T-cell (primary cell): ENCODE measurements at regions not wholly inside any gene's neighbourhood (a gene's known extent, or its start where the extent isn't known, plus 50 kb on each side); places are given as distances from the start of the nearest gene placed in this dataset.

Experiments
- ATAC-seq, 4 experiments: fragments of 200-7000 bp in 3 of 4; fragments of 150-1000 bp in 1 of 4; cut with Tn5 transposase; replicated peaks in 1 of 4; 1 replicate in 3 of 4; 2 replicates in 1 of 4; pipeline ENCODE4 v1.10.0; 2021; ENCODE audit warnings: moderate library complexity in 3 of 4, mild to moderate bottlenecking in 2 of 4, moderate number of reproducible peaks in 1 of 4
- CTCF ChIA-PET, 2 donors: fragments of 300-600 bp; sonication (Branson Sonifier 250); formaldehyde crosslinking; loops; one replicate each; lab custom pipeline; 2022; ENCODE audit warnings: antibody characterized with exemption in 2 of 2; lab: Charles Lee
- POLR2A ChIA-PET, 2 donors: fragments of 300-600 bp; sonication (Branson Sonifier 250); formaldehyde crosslinking; loops; one replicate each; lab custom pipeline; 2022; ENCODE audit warnings: antibody characterized with exemption in 2 of 2; lab: Charles Lee
- DNase-seq, 35 experiments: peaks; one replicate each; pipeline versions ENCODE4 v3.0.0 to v3.0.0-alpha.2; 2013 to 2023
- H3K27ac ChIP-seq: one replicate; pipeline ENCODE4 v1.5.1; 2013; ENCODE audit warnings: low read length
- H3K27me3 ChIP-seq, 2 experiments: replicated peaks in 1 of 2; 1 replicate in 1 of 2; 2 replicates in 1 of 2; pipeline versions ENCODE4 v1.6.1 to v1.7.0; 2013; ENCODE audit warnings: low read length in 1 of 2, mixed read lengths in 1 of 2; ENCODE audit not compliant: control insufficient read depth in 2 of 2, insufficient read depth in 2 of 2; ENCODE audit errors: extremely low read depth in 1 of 2
- H3K36me3 ChIP-seq, 2 donors: 1 replicate in 1 of 2; 2 replicates in 1 of 2; pipeline versions ENCODE4 v1.6.1 to v1.7.0; 2013; ENCODE audit warnings: low read length in 1 of 2; ENCODE audit not compliant: control insufficient read depth in 2 of 2, insufficient read depth in 1 of 2; ENCODE audit errors: extremely low read depth in 1 of 2
- H3K4me1 ChIP-seq, 2 experiments: 1 replicate in 1 of 2; 2 replicates in 1 of 2; pipeline versions ENCODE4 v1.6.1 to v1.7.0; 2013; ENCODE audit warnings: low read length in 2 of 2, mixed read lengths in 1 of 2; ENCODE audit not compliant: insufficient read depth in 2 of 2, control insufficient read depth in 1 of 2; ENCODE audit errors: extremely low read depth in 1 of 2
- H3K4me3 ChIP-seq, 2 donors: 1 replicate in 1 of 2; 2 replicates in 1 of 2; pipeline versions ENCODE4 v1.5.1 to v1.7.0; 2013; ENCODE audit warnings: mild to moderate bottlenecking in 2 of 2, low read length in 1 of 2, moderate library complexity in 1 of 2; ENCODE audit not compliant: control insufficient read depth in 1 of 2; ENCODE audit errors: extremely low read depth in 1 of 2
- H3K9me3 ChIP-seq: 2 replicates; pipeline ENCODE4 v1.7.0; 2013
- H3K27ac Mint-ChIP-seq, 2 donors: one replicate each; pipeline ENCODE4 v1.8.0; 2020 to 2021; ENCODE audit warnings: mild to moderate bottlenecking in 2 of 2, mixed read lengths in 2 of 2
- H3K27me3 Mint-ChIP-seq, 2 donors: one replicate each; pipeline ENCODE4 v1.8.0; 2021 to 2022; ENCODE audit warnings: mixed read lengths in 2 of 2
- H3K36me3 Mint-ChIP-seq: one replicate; pipeline ENCODE4 v1.8.0; 2021; ENCODE audit warnings: mixed read lengths
- H3K4me1 Mint-ChIP-seq, 3 donors: one replicate each; pipeline ENCODE4 v1.8.0; 2020 to 2022; ENCODE audit warnings: mixed read lengths in 3 of 3, mild to moderate bottlenecking in 1 of 3
- H3K4me3 Mint-ChIP-seq, 3 donors: one replicate each; pipeline ENCODE4 v1.8.0; 2020 to 2022; ENCODE audit warnings: mild to moderate bottlenecking in 3 of 3, mixed read lengths in 3 of 3, moderate library complexity in 3 of 3
- H3K9me3 Mint-ChIP-seq, 3 donors: one replicate each; pipeline ENCODE4 v1.8.0; 2020 to 2022; ENCODE audit warnings: mixed read lengths in 3 of 3
- WGBS: methylation state at CpG from one replicate; pipeline ENCODE4 v1.1.5; 2013; ENCODE audit warnings: missing lambda C conversion rate; ENCODE audit not compliant: insufficient coverage; 5-methylcytosine and 5-hydroxymethylcytosine counted together

DNA sequence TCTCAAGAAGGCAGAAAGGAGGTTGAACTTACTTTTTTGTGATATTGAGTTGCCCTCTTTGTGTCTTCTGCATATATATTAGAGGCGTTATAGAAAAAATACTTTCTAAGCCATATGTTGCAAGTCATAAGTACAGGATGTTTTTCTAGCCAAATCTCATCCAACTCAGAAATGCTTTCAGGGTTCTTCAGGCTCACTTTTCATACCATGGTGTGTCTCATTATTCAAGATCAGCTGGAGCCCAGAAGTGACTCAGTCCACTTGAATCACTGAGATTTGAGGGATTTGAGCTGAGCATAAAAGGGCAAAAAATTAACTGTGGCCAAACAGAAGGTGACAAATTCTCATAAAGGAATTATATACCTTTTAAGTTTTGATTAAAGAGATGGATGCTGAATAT, 157.3 kb downstream of the WNT5A start:
- ChIA-PET POLR2A (no interaction called here), CTCF (no interaction called here)
- Mint-ChIP-seq H3K4me1 (no peaks in the 10 kb centered on the region), H3K4me3 (no peak overlapping the region), H3K9me3 (peaks cover 0 to 15% (median 9%) of the 10 kb centered on the region in 3 donors), H3K36me3 (no peaks in the 10 kb centered on the region), H3K27me3 (no peaks in the 10 kb centered on the region), H3K27ac (no peak overlapping the region)
- WGBS = no CpG with 5 or more reads among the region's 1 CpG
- ATAC-seq (no peak), DNase-seq (no peak)
- Histone ChIP-seq H3K36me3 (no peaks in the 10 kb centered on the region), H3K4me1 (no peaks in the 10 kb centered on the region), H3K9me3 (no peaks in the 10 kb centered on the region), H3K4me3 (no peak overlapping the region), H3K27me3 (no peaks in the 10 kb centered on the region), H3K27ac (no peak overlapping the region)

DNA sequence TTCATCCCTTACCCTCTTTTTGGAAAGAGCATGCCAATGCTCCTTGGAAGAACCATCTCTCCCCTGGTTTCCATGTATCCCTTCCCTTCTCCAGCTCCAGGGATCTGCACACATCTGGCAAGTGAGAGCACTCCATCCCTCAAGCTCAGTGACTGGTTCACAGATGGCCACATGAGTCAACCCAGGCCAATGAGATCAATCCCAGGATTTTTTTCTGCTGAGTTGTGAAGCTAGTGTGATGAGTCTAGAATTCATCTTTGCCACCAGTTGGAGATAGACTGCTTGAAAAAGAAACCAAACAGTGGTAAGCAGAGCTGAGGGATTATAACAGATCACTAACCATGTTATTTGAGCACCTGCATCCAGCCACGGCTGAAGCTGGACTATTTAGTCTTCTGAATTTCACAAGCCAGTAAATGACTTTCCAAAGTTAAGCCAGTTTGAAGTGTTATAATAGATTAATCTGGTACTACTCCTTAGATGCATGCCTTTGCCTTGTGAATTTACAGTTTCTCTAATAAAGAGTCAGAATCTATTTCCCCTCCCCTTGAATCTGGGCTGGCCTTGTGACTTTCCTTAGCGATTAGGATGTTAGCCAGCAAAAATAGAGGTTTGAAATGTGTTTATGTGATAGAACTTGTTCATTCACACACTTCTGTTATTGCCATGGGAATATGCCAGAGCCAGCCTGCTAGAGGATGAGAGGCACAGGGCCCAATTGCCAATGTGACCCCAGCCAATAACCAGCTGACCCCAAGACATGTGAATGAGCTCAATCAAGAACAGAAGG, 159.8 kb downstream of the WNT5A start:
- ATAC-seq (no peak), DNase-seq (no peak)
- no peaks in the 10 kb centered on the region for H3K4me1 Mint-ChIP-seq
- H3K27me3 ChIP-seq = no peaks in the 10 kb centered on the region
- POLR2A ChIA-PET = no interaction called here
- H3K4me1 ChIP-seq = no peaks in the 10 kb centered on the region
- no peaks in the 10 kb centered on the region for H3K27me3 Mint-ChIP-seq
- H3K4me3 ChIP-seq = no peak overlapping the region
- no peaks in the 10 kb centered on the region for H3K36me3 ChIP-seq
- peaks cover 0 to 8% (median 5%) of the 10 kb centered on the region in 3 donors for H3K9me3 Mint-ChIP-seq
- H3K27ac Mint-ChIP-seq = no peak overlapping the region
- CTCF ChIA-PET = interaction anchor here in 1 of 2 donors (0.7 kb wide), 1 partner anchor 9 kb away, joined by 3 read pairs; no protein-coding TSS in a partner anchor
- H3K4me3 Mint-ChIP-seq = no peak overlapping the region
- WGBS = no CpG with 5 or more reads among the region's 2 CpGs
- H3K27ac ChIP-seq = no peak overlapping the region
- no peaks in the 10 kb centered on the region for H3K9me3 ChIP-seq
- no peaks in the 10 kb centered on the region for H3K36me3 Mint-ChIP-seq

DNA sequence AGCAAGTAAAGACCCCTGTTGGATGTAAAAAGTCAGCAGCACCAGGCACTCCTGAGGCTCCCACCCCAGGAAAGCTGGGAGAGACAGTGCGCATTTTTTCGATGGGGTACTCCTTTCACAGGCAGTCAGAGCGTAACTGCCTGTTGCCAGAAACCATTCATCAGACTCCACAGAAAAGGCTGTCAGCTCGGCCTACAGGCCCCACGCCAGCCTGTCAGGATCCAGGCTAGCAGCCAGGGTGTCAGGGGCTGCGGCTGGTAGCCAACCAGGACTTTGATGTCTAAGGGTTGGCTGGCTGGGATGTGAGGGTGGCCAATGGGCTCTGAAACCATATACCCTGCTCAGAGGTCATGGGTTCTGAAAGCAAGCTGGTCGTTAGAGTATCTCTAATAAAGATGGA, 164.5 kb downstream of the WNT5A start:
- no peaks in the 10 kb centered on the region for H3K4me1 Mint-ChIP-seq

DNA sequence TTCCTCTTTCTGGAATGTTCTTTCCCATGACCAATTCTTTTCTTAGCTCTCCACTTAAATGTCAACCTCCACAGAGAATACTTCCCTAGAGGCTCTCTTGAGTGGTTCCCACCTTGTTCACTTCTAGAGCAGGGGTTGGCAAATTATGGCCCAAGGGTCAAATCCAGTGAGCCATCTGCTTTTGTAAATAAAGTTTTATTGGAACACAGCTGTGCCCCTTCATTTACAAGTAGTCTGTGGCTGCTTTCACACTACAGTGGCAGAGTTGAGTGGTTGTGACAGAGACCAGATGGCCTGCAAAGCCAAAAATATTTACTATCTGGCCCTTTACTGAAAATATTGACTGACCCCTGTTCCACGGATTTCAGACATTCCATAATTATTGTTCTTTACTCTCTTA, 166.2 kb downstream of the WNT5A start:
- H3K4me1 ChIP-seq = no peaks in the 10 kb centered on the region
- ATAC-seq (no peak), DNase-seq (no peak)
- peaks cover 3 to 9% (median 3%) of the 10 kb centered on the region in 3 donors for H3K9me3 Mint-ChIP-seq
- no peaks in the 10 kb centered on the region for H3K4me1 Mint-ChIP-seq
- H3K27me3 Mint-ChIP-seq = no peaks in the 10 kb centered on the region
- H3K36me3 ChIP-seq = no peaks in the 10 kb centered on the region
- no peak overlapping the region for H3K27ac Mint-ChIP-seq
- ChIA-PET POLR2A (no interaction called here), CTCF (no interaction called here)
- H3K36me3 Mint-ChIP-seq = no peaks in the 10 kb centered on the region
- no peaks in the 10 kb centered on the region for H3K9me3 ChIP-seq
- WGBS = 40% methylated on average over 1 of the region's 1 CpG
- no peak overlapping the region for H3K27ac ChIP-seq
- H3K4me3 Mint-ChIP-seq = no peak overlapping the region
- no peak overlapping the region for H3K4me3 ChIP-seq
- H3K27me3 ChIP-seq = no peaks in the 10 kb centered on the region

More for the DNA sequence above, 164.5 kb downstream of the WNT5A start:
- no peak overlapping the region for H3K27ac Mint-ChIP-seq
- WGBS = 70% methylated on average over 5 of the region's 7 CpGs
- Histone ChIP-seq H3K9me3 (no peaks in the 10 kb centered on the region), H3K4me1 (no peaks in the 10 kb centered on the region), H3K27ac (no peak overlapping the region), H3K27me3 (no peaks in the 10 kb centered on the region), H3K36me3 (no peaks in the 10 kb centered on the region), H3K4me3 (no peak overlapping the region)
- ChIA-PET CTCF (no interaction called here), POLR2A (no interaction called here)
- no peak overlapping the region for H3K4me3 Mint-ChIP-seq
- H3K36me3 Mint-ChIP-seq = no peaks in the 10 kb centered on the region
- ATAC-seq (no peak), DNase-seq (no peak)
- H3K9me3 Mint-ChIP-seq = peaks cover 3 to 9% (median 3%) of the 10 kb centered on the region in 3 donors
- H3K27me3 Mint-ChIP-seq = no peaks in the 10 kb centered on the region

DNA sequence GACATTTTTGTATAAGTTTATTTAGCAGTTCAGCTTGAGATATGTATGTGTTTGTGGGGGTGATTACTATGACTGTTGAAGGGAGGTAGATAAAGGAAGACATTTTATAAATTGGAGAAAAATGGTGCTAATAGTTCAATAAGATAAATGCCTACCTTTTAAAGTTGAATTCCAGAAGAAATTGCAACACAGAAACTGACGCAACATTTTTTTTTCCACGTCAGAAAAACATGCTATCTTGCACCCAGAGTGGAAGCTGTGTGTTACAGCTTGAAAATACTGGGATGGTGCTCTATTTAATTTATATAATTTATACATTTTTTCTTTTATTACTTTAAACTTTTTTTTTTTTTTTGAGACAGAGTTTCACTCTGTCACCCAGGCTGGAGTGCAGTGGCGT, 171.7 kb downstream of the WNT5A start:
- Mint-ChIP-seq H3K27me3 (no peaks in the 10 kb centered on the region), H3K4me1 (no peaks in the 10 kb centered on the region), H3K9me3 (peaks cover 0 to 3% (median 3%) of the 10 kb centered on the region in 3 donors), H3K4me3 (no peak overlapping the region), H3K36me3 (no peaks in the 10 kb centered on the region), H3K27ac (no peak overlapping the region)
- ATAC-seq (no peak), DNase-seq (no peak)
- POLR2A ChIA-PET = no interaction called here
- CTCF ChIA-PET = no interaction called here
- H3K27ac ChIP-seq = no peak overlapping the region
- 40% methylated on average over 1 of the region's 3 CpGs for WGBS
- no peaks in the 10 kb centered on the region for H3K36me3 ChIP-seq
- no peaks in the 10 kb centered on the region for H3K27me3 ChIP-seq
- no peaks in the 10 kb centered on the region for H3K9me3 ChIP-seq
- no peaks in the 10 kb centered on the region for H3K4me1 ChIP-seq
- no peak overlapping the region for H3K4me3 ChIP-seq

DNA sequence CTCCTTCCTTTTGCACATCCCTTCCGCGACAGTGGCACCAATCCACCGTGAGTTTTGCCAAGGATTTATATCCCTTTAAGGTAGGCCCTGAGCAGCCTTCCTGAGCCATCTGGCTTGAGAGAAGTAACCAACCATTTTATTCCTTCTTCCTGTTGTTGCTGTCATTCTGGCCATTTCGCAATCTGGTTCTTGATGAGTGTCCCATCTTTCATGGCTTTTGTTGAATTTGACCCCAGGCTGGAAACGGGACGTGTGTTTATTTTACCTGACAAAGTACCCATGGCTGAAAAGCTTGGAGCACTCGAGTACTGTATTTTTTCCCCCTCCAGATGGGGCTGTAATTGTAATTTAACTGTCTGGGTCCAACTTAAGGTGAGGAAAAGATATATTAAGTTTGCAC, 173.4 kb downstream of the WNT5A start:
- Histone ChIP-seq H3K36me3 (no peaks in the 10 kb centered on the region), H3K9me3 (no peaks in the 10 kb centered on the region), H3K4me3 (no peak overlapping the region), H3K27ac (no peak overlapping the region), H3K27me3 (no peaks in the 10 kb centered on the region), H3K4me1 (no peaks in the 10 kb centered on the region)
- CTCF ChIA-PET = no interaction called here
- Mint-ChIP-seq H3K36me3 (no peaks in the 10 kb centered on the region), H3K27ac (no peak overlapping the region), H3K9me3 (peaks cover 0 to 3% (median 0%) of the 10 kb centered on the region in 3 donors), H3K4me1 (no peaks in the 10 kb centered on the region), H3K4me3 (no peak overlapping the region), H3K27me3 (no peaks in the 10 kb centered on the region)
- 86% methylated on average over 4 of the region's 7 CpGs for WGBS
- ATAC-seq (no peak), DNase-seq (no peak)
- POLR2A ChIA-PET = no interaction called here
